Effector CD4-positive, alpha-beta T cell (primary cell): ENCODE measurements at regions not wholly inside any gene's neighbourhood (a gene's known extent, or its start where the extent isn't known, plus 50 kb on each side); places are given as distances from the start of the nearest gene placed in this dataset.

Experiments used
- DNase-seq: peaks from one replicate; pipeline ENCODE4 v3.0.0-alpha.2; 2020

- no peak for DNase-seq
Observed at GRCh38 chr13:50323440-50324065, 308.3 kb downstream of the KCNRG start.

GRCh38 chr13:50326271-50326670 lies 311.0 kb downstream of the KCNRG start:
- no peak for DNase-seq

- no peak for DNase-seq
Observed at GRCh38 chr13:50326811-50327210, 311.6 kb downstream of the KCNRG start.

GRCh38 chr13:50334115-50334778 lies 319.0 kb downstream of the KCNRG start:
- DNase-seq, result no peak

GRCh38 chr13:50334944-50335343 lies 319.7 kb downstream of the KCNRG start:
- no peak for DNase-seq

GRCh38 chr13:50339271-50339670 lies 324.0 kb downstream of the KCNRG start:
- no peak for DNase-seq

GRCh38 chr13:50340146-50340545 lies 324.9 kb downstream of the KCNRG start:
- DNase-seq, result no peak

- DNase-seq, result no peak
Observed at GRCh38 chr13:50340551-50341287, 325.5 kb downstream of the KCNRG start.

- no peak for DNase-seq
Observed at GRCh38 chr13:50341526-50341925, 326.3 kb downstream of the KCNRG start.

GRCh38 chr13:50344717-50345116 lies 329.5 kb downstream of the KCNRG start:
- no peak for DNase-seq

- no peak for DNase-seq
Observed at GRCh38 chr13:50345804-50346203, 330.6 kb downstream of the KCNRG start.

GRCh38 chr13:50348371-50348770 lies 333.1 kb downstream of the KCNRG start:
- DNase-seq, result no peak

GRCh38 chr13:50352720-50353480 lies 337.7 kb downstream of the KCNRG start:
- DNase-seq, result no peak

GRCh38 chr13:50353651-50354415 lies 338.6 kb downstream of the KCNRG start:
- DNase-seq, result no peak

- no peak for DNase-seq
Observed at GRCh38 chr13:50355797-50356196, 340.6 kb downstream of the KCNRG start.

GRCh38 chr13:50357136-50357535 lies 341.9 kb downstream of the KCNRG start:
- DNase-seq, result no peak

- DNase-seq, result no peak
Observed at GRCh38 chr13:50357586-50358118, 342.4 kb downstream of the KCNRG start.

- DNase-seq, result no peak
Observed at GRCh38 chr13:50358231-50359040, 343.2 kb downstream of the KCNRG start.

GRCh38 chr13:50359041-50359367 lies 343.8 kb downstream of the KCNRG start:
- no peak for DNase-seq

- no peak for DNase-seq
Observed at GRCh38 chr13:50359779-50360178, 344.5 kb downstream of the KCNRG start.

GRCh38 chr13:50360637-50361036 lies 345.4 kb downstream of the KCNRG start:
- DNase-seq, result no peak
